GM21367 (cell line): ENCODE measurements at regions not wholly inside any gene's neighbourhood (a gene's known extent, or its start where the extent isn't known, plus 50 kb on each side); places are given as distances from the start of the nearest gene placed in this dataset.
"Not testable (repeated sequence)": the region's sequence is repeated elsewhere in the genome, so short reads cannot be mapped to it uniquely, and the experiment has no call there.

Source experiments
- ATAC-seq: cut with Tn5 transposase; IDR thresholded peaks from one replicate; pipeline ENCODE4 v1.9.1; 2021; ENCODE audit not compliant: unreplicated experiment

- ATAC-seq: peak; percentile 92
Observed at GRCh38 chr5:99076723-99077640, 148.2 kb upstream of the CHD1 start.

- no peak for ATAC-seq
Observed at GRCh38 chr5:99072846-99073245, 144.0 kb upstream of the CHD1 start.

GRCh38 chr5:99070822-99071221, 142.0 kb upstream of the CHD1 start:
- no peak for ATAC-seq

GRCh38 chr5:99070362-99070761, 141.6 kb upstream of the CHD1 start:
- no peak for ATAC-seq

- ATAC-seq: peak; percentile 82
Observed at GRCh38 chr5:99068944-99069650, 140.3 kb upstream of the CHD1 start.

- ATAC-seq: no peak
Observed at GRCh38 chr5:99063737-99064136, 134.9 kb upstream of the CHD1 start.

GRCh38 chr5:99061711-99062110, 132.9 kb upstream of the CHD1 start:
- ATAC-seq: no peak

GRCh38 chr5:99061299-99061698, 132.5 kb upstream of the CHD1 start:
- ATAC-seq: no peak

- peak; percentile 48 for ATAC-seq
Observed at GRCh38 chr5:99060306-99061261, 131.8 kb upstream of the CHD1 start.

GRCh38 chr5:99059685-99060084, 130.9 kb upstream of the CHD1 start:
- peak; percentile 70 for ATAC-seq

GRCh38 chr5:99058466-99058865, 129.7 kb upstream of the CHD1 start:
- no peak for ATAC-seq

GRCh38 chr5:99054972-99055371, 126.2 kb upstream of the CHD1 start:
- ATAC-seq: peak; percentile 49

GRCh38 chr5:99045871-99046270, 117.1 kb upstream of the CHD1 start:
- no peak for ATAC-seq

GRCh38 chr5:99043257-99043656, 114.5 kb upstream of the CHD1 start:
- ATAC-seq: not testable (repeated sequence)

- ATAC-seq: no peak
Observed at GRCh38 chr5:99037668-99038067, 108.9 kb upstream of the CHD1 start.

GRCh38 chr5:99035942-99036341, 107.1 kb upstream of the CHD1 start:
- no peak for ATAC-seq

- no peak for ATAC-seq
Observed at GRCh38 chr5:99034336-99034735, 105.5 kb upstream of the CHD1 start.

GRCh38 chr5:99033014-99033900, 104.5 kb upstream of the CHD1 start:
- no peak for ATAC-seq

GRCh38 chr5:99032234-99033013, 103.6 kb upstream of the CHD1 start:
- peak; percentile 35 for ATAC-seq
